GM23338 (cell line): ENCODE measurements at regions not wholly inside any gene's neighbourhood (a gene's known extent, or its start where the extent isn't known, plus 50 kb on each side); places are given as distances from the start of the nearest gene placed in this dataset.

Source experiments
- EZH2 ChIP-seq: fragments of 200-600 bp; sonication (generic); IDR thresholded peaks from one replicate; pipeline ENCODE4 v1.8.0; 2017; ENCODE audit warnings: antibody characterized with exemption, mild to moderate bottlenecking, low read depth; ENCODE audit not compliant: unreplicated experiment
- NANOG ChIP-seq: IDR thresholded peaks from 2 replicates; pipeline ENCODE4 v1.6.1; 2016; ENCODE audit warnings: antibody characterized with exemption, borderline replicate concordance
- ZNF114 ChIP-seq: fragments of 250-450 bp; sonication (Bioruptor Pico); IDR thresholded peaks from 2 replicates; pipeline ENCODE4 v1.5.0; 2020; ENCODE audit warnings: mild to moderate bottlenecking, moderate library complexity
- TF ChIP-seq, protein P1 (sequence below), 2 experiments: fragments of 200-600 bp in 1 of 2; sonication (generic) in 1 of 2; conservative IDR thresholded peaks; 2 replicates each; pipeline versions ENCODE4 v1.5.1 to v1.6.1; 2016 to 2017; ENCODE audit warnings: antibody characterized with exemption in 2 of 2, low read depth in 2 of 2, mild to moderate bottlenecking in 2 of 2, moderate library complexity in 1 of 2

DNA sequence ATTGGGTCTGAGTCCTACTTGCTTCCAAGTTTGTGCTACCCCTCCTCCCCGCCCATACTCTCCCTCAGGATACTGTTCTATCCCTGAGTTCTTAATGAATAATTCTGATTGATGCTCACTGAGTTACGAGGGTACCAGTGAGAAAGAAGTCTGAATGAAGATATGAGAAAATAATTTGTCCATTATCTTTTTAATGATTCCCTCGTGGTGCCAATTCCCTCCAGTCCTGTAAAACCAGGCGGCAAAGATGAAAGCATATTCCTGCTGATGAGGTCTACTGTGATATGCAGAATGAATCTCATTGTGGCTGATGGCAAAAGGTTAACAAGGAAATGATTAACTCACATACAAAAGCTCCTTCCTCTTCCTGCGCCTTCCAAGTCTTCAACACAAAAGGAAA, 650.2 kb upstream of the SLC39A10 start:
- TF ChIP-seq, protein P1, sequence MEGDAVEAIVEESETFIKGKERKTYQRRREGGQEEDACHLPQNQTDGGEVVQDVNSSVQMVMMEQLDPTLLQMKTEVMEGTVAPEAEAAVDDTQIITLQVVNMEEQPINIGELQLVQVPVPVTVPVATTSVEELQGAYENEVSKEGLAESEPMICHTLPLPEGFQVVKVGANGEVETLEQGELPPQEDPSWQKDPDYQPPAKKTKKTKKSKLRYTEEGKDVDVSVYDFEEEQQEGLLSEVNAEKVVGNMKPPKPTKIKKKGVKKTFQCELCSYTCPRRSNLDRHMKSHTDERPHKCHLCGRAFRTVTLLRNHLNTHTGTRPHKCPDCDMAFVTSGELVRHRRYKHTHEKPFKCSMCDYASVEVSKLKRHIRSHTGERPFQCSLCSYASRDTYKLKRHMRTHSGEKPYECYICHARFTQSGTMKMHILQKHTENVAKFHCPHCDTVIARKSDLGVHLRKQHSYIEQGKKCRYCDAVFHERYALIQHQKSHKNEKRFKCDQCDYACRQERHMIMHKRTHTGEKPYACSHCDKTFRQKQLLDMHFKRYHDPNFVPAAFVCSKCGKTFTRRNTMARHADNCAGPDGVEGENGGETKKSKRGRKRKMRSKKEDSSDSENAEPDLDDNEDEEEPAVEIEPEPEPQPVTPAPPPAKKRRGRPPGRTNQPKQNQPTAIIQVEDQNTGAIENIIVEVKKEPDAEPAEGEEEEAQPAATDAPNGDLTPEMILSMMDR (conservative IDR thresholded peaks at IDR 0.05; ENCODE audit: low read depth in 2 of 2): no peak
- TF ChIP-seq EZH2 (no peak), NANOG (no peak), ZNF114 (no peak)
